WTC11 (cell line): ENCODE measurements at regions not wholly inside any gene's neighbourhood (a gene's known extent, or its start where the extent isn't known, plus 50 kb on each side); places are given as distances from the start of the nearest gene placed in this dataset.

Experiments
- ATAC-seq: fragments of 200-7000 bp; cut with Tn5 transposase; 2 replicates; pipeline ENCODE4 v1.10.0; 2021; ENCODE audit warnings: mild to moderate bottlenecking, moderate library complexity
- CTCF ChIA-PET: fragments of 300-600 bp; sonication (Branson Sonifier 250); formaldehyde crosslinking; loops from one replicate; lab custom pipeline; 2021; ENCODE audit warnings: antibody characterized with exemption; lab: Charles Lee
- POLR2A ChIA-PET: fragments of 350-600 bp; sonication (Branson Sonifier 250); formaldehyde crosslinking; loops from one replicate; lab custom pipeline; 2021; ENCODE audit warnings: antibody characterized with exemption; lab: Charles Lee
- DNase-seq: peaks from one replicate; pipeline ENCODE4 v3.0.0; 2021; ENCODE audit warnings: low spot score
- H3K27ac Mint-ChIP-seq: 2 replicates; pipeline ENCODE4 v1.8.0; 2021; ENCODE audit warnings: mixed read lengths
- H3K27me3 Mint-ChIP-seq: 2 replicates; pipeline ENCODE4 v1.8.0; 2021; ENCODE audit warnings: low read depth, mild to moderate bottlenecking, moderate library complexity, mixed read lengths
- H3K36me3 Mint-ChIP-seq: 2 replicates; pipeline ENCODE4 v1.8.0; 2021; ENCODE audit warnings: mixed read lengths
- H3K4me1 Mint-ChIP-seq: 2 replicates; pipeline ENCODE4 v1.8.0; 2022; ENCODE audit warnings: mixed read lengths
- H3K4me3 Mint-ChIP-seq: 2 replicates; pipeline ENCODE4 v1.8.0; 2021; ENCODE audit warnings: mild to moderate bottlenecking, moderate library complexity, mixed read lengths
- H3K9me3 Mint-ChIP-seq: 2 replicates; pipeline ENCODE4 v1.8.0; 2021; ENCODE audit warnings: mixed read lengths
- CBFB ChIP-seq: sonication (generic); formaldehyde crosslinking; IDR thresholded peaks from 2 replicates; pipeline ENCODE4 v1.8.1; 2022; ENCODE audit warnings: mild to moderate bottlenecking, low read depth, missing genetic modification reagents
- ELF4 ChIP-seq: sonication (generic); formaldehyde crosslinking; IDR thresholded peaks from 2 replicates; pipeline ENCODE4 v1.8.1; 2022; ENCODE audit warnings: low read depth, mild to moderate bottlenecking, moderate library complexity, missing genetic modification reagents
- JAZF1 ChIP-seq: fragments of 250-450 bp; sonication (Bioruptor Pico); IDR thresholded peaks from 2 replicates; pipeline ENCODE4 v1.9.0; 2021; ENCODE audit warnings: moderate library complexity, mild to moderate bottlenecking, inconsistent platforms
- MYBL2 ChIP-seq: sonication (generic); formaldehyde crosslinking; IDR thresholded peaks from 2 replicates; pipeline ENCODE4 v1.8.1; 2023; ENCODE audit warnings: mild to moderate bottlenecking, moderate library complexity, missing genetic modification reagents
- NFE2L1 ChIP-seq: sonication (generic); formaldehyde crosslinking; IDR thresholded peaks from 2 replicates; pipeline ENCODE4 v1.8.1; 2023; ENCODE audit warnings: missing genetic modification reagents
- NFYB ChIP-seq: sonication (generic); formaldehyde crosslinking; conservative IDR thresholded peaks from 2 replicates; pipeline ENCODE4 v1.8.0; 2022; ENCODE audit warnings: low read depth, missing genetic modification reagents
- SMAD3 ChIP-seq: sonication (generic); formaldehyde crosslinking; IDR thresholded peaks from 2 replicates; pipeline ENCODE4 v1.8.0; 2022; ENCODE audit warnings: missing genetic modification reagents, mild to moderate bottlenecking, borderline replicate concordance
- SP1 ChIP-seq: sonication (generic); formaldehyde crosslinking; conservative IDR thresholded peaks from 2 replicates; pipeline ENCODE4 v1.8.1; 2022; ENCODE audit warnings: missing genetic modification reagents
- ZNF138 ChIP-seq: sonication (generic); formaldehyde crosslinking; conservative IDR thresholded peaks from 2 replicates; pipeline ENCODE4 v1.8.1; 2022; ENCODE audit warnings: mild to moderate bottlenecking, moderate library complexity, missing genetic modification reagents
- ZNF219 ChIP-seq: sonication (generic); formaldehyde crosslinking; IDR thresholded peaks from 2 replicates; pipeline ENCODE4 v1.8.0; 2023; ENCODE audit warnings: missing genetic modification reagents, mild to moderate bottlenecking, borderline replicate concordance
- ZNF317 ChIP-seq: sonication (generic); formaldehyde crosslinking; IDR thresholded peaks from 2 replicates; pipeline ENCODE4 v1.8.1; 2023; ENCODE audit warnings: low read depth, mild to moderate bottlenecking, moderate library complexity, missing genetic modification reagents, borderline replicate concordance
- ZNF423 ChIP-seq: fragments of 250-450 bp; sonication (Bioruptor Pico); IDR thresholded peaks from 2 replicates; pipeline ENCODE4 v2.1.2; 2022; ENCODE audit warnings: mild to moderate bottlenecking, moderate library complexity
- TF ChIP-seq, protein P1 (sequence below): sonication (generic); formaldehyde crosslinking; IDR thresholded peaks from 2 replicates; pipeline ENCODE4 v1.8.1; 2023; ENCODE audit warnings: mild to moderate bottlenecking, missing genetic modification reagents, moderate library complexity
- TF ChIP-seq, protein P2 (sequence below): sonication (generic); formaldehyde crosslinking; IDR thresholded peaks from 2 replicates; pipeline ENCODE4 v1.8.1; 2022; ENCODE audit warnings: mild to moderate bottlenecking, moderate library complexity, missing genetic modification reagents
- TF ChIP-seq, protein P3 (sequence below): sonication (generic); formaldehyde crosslinking; conservative IDR thresholded peaks from 2 replicates; pipeline ENCODE4 v1.8.1; 2023; ENCODE audit warnings: mild to moderate bottlenecking, low read depth, missing genetic modification reagents, moderate library complexity
- TF ChIP-seq, protein P4 (sequence below): fragments of 200-600 bp; IDR thresholded peaks from 2 replicates; pipeline ENCODE4 v1.8.0; 2022; ENCODE audit warnings: antibody characterized with exemption
- TF ChIP-seq, protein P5 (sequence below): fragments of 250-450 bp; sonication (Bioruptor Pico); conservative IDR thresholded peaks from 2 replicates; pipeline ENCODE4 v1.9.0; 2021; ENCODE audit warnings: mild to moderate bottlenecking
- TF ChIP-seq, protein P6 (sequence below): sonication (generic); formaldehyde crosslinking; IDR thresholded peaks from 2 replicates; pipeline ENCODE4 v1.8.0; 2023; ENCODE audit warnings: mild to moderate bottlenecking, missing genetic modification reagents
- TF ChIP-seq, protein P7 (sequence below): sonication (generic); formaldehyde crosslinking; IDR thresholded peaks from 2 replicates; pipeline ENCODE4 v1.8.1; 2022; ENCODE audit warnings: low read depth, missing genetic modification reagents, borderline replicate concordance

DNA sequence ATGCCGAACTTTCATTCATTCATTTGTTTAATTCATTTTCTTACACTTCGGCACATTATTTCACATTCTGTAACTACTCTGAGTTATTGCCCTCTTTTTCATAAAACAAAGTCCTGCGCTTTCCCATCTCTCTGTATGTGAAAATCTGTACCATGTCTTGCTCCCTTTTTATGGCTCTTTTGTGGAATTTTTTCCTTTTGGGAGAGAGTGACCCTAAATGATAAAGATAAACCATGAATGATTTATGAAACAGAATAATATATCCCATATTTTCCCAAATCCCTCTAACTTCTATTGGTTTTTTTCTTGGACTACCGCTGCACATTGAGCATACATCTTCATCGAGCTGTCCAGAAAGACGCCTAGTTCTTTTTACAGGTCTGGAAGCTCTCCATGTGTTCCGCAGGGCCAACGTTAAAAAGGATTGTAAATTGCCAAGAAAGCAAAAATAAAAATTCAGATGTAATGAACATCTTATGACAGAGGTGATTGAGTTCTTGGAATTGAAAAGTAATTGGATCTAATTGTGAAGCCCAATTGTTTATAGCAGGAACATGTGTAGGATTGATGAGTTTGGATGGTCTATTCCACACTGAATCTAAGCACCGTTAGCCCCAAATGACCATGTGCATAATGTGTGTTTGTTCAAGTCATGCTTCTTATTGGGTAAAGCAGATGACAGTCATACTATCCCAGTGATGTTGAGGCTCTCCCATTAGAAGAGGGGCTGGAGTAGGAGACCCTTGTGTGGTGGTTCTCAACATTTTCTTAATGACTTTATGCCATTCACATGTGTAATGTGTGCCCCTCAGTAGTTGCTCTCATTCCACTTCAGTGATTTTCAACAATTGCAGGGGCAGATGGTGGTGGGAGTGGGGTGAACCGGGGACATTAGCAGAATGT lies 378.9 kb downstream of the DLEU7 start:
- Mint-ChIP-seq H3K4me3 (no peak overlapping the region), H3K36me3 (no peaks in the 10 kb centered on the region), H3K27ac (no peak overlapping the region), H3K4me1 (no peaks in the 10 kb centered on the region), H3K9me3 (no peaks in the 10 kb centered on the region), H3K27me3 (no peaks in the 10 kb centered on the region)
- ATAC-seq (no peak), DNase-seq (no peak)
- POLR2A ChIA-PET = no interaction called here
- CTCF ChIA-PET = no interaction called here
- TF ChIP-seq SMAD3 (CRISPR knock-in tag) (no peak), NFYB (CRISPR knock-in tag) (no peak), CBFB (no peak), ELF4 (CRISPR knock-in tag) (no peak), JAZF1 (CRISPR knock-in tag) (no peak), NFE2L1 (no peak)
- TF ChIP-seq, protein P1, sequence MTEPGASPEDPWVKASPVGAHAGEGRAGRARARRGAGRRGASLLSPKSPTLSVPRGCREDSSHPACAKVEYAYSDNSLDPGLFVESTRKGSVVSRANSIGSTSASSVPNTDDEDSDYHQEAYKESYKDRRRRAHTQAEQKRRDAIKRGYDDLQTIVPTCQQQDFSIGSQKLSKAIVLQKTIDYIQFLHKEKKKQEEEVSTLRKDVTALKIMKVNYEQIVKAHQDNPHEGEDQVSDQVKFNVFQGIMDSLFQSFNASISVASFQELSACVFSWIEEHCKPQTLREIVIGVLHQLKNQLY (CRISPR knock-in tag) = no peak
- TF ChIP-seq, protein P2, sequence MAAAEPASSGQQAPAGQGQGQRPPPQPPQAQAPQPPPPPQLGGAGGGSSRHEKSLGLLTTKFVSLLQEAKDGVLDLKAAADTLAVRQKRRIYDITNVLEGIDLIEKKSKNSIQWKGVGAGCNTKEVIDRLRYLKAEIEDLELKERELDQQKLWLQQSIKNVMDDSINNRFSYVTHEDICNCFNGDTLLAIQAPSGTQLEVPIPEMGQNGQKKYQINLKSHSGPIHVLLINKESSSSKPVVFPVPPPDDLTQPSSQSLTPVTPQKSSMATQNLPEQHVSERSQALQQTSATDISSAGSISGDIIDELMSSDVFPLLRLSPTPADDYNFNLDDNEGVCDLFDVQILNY = no peak
- TF ChIP-seq, protein P3, sequence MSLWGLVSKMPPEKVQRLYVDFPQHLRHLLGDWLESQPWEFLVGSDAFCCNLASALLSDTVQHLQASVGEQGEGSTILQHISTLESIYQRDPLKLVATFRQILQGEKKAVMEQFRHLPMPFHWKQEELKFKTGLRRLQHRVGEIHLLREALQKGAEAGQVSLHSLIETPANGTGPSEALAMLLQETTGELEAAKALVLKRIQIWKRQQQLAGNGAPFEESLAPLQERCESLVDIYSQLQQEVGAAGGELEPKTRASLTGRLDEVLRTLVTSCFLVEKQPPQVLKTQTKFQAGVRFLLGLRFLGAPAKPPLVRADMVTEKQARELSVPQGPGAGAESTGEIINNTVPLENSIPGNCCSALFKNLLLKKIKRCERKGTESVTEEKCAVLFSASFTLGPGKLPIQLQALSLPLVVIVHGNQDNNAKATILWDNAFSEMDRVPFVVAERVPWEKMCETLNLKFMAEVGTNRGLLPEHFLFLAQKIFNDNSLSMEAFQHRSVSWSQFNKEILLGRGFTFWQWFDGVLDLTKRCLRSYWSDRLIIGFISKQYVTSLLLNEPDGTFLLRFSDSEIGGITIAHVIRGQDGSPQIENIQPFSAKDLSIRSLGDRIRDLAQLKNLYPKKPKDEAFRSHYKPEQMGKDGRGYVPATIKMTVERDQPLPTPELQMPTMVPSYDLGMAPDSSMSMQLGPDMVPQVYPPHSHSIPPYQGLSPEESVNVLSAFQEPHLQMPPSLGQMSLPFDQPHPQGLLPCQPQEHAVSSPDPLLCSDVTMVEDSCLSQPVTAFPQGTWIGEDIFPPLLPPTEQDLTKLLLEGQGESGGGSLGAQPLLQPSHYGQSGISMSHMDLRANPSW (CRISPR knock-in tag) = no peak

DNA sequence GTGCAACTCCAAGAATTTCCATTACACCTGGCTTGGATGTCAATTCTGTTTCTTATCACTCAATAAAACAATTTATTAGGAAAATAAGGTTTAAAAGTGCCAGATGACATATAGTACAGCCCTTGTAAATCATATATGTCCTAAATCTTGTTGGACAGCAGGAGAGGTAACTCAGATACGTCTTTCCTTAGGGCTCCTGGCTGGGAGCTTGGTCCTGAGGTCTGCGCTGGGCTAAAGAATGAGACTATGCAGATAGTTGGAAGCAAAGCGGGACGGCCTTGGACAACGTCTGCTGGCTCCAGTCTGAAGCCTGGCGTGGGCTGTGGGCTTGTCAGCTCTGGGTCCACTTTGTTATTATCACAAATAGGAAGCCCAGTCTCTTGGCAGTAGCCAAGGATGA lies 377.0 kb downstream of the DLEU7 start:
- ChIA-PET CTCF (no interaction called here), POLR2A (no interaction called here)
- DNase-seq (no peak), ATAC-seq (no peak)
- Mint-ChIP-seq H3K27ac (no peak overlapping the region), H3K9me3 (no peaks in the 10 kb centered on the region), H3K4me3 (no peak overlapping the region), H3K27me3 (no peaks in the 10 kb centered on the region), H3K4me1 (no peaks in the 10 kb centered on the region), H3K36me3 (no peaks in the 10 kb centered on the region)
- no peak for TF ChIP-seq MYBL2 (CRISPR knock-in tag)
- TF ChIP-seq, protein P4, sequence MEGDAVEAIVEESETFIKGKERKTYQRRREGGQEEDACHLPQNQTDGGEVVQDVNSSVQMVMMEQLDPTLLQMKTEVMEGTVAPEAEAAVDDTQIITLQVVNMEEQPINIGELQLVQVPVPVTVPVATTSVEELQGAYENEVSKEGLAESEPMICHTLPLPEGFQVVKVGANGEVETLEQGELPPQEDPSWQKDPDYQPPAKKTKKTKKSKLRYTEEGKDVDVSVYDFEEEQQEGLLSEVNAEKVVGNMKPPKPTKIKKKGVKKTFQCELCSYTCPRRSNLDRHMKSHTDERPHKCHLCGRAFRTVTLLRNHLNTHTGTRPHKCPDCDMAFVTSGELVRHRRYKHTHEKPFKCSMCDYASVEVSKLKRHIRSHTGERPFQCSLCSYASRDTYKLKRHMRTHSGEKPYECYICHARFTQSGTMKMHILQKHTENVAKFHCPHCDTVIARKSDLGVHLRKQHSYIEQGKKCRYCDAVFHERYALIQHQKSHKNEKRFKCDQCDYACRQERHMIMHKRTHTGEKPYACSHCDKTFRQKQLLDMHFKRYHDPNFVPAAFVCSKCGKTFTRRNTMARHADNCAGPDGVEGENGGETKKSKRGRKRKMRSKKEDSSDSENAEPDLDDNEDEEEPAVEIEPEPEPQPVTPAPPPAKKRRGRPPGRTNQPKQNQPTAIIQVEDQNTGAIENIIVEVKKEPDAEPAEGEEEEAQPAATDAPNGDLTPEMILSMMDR = no peak
- TF ChIP-seq SMAD3 (CRISPR knock-in tag) = no peak
- TF ChIP-seq, protein P5, sequence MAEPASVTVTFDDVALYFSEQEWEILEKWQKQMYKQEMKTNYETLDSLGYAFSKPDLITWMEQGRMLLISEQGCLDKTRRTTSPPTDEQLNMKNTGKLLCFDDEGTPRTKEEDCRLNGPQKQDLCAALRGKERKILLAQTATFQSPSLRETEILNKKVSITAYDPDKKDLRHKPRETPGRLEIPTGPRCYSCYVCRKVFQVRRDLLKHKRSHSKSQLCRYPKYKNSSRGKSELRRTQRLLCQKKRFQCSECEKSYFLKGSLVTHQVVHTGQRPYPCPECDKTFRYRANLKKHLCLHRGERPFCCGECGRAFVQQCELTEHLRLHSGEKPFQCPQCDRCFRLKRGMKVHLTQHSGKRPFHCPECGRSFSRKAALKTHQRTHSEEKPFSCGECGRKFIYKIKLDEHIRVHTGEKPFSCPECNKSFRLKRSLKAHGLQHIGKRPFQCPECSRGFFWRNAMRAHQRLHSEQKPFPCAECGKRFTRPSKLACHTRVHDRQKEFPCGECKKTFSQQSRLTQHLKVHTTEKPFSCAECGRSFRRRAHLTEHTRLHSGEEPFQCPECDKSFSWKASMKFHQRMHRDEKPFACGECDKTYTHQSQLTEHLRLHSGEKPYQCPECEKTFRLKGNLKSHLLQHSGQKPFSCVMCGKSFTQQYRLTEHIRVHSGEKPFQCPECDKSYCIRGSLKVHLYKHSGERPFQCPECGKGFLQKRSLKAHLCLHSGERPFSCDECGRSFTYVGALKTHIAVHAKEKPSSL = no peak
- TF ChIP-seq ZNF317 = no peak
- TF ChIP-seq ZNF138 (CRISPR knock-in tag) = no peak
- TF ChIP-seq, protein P6, sequence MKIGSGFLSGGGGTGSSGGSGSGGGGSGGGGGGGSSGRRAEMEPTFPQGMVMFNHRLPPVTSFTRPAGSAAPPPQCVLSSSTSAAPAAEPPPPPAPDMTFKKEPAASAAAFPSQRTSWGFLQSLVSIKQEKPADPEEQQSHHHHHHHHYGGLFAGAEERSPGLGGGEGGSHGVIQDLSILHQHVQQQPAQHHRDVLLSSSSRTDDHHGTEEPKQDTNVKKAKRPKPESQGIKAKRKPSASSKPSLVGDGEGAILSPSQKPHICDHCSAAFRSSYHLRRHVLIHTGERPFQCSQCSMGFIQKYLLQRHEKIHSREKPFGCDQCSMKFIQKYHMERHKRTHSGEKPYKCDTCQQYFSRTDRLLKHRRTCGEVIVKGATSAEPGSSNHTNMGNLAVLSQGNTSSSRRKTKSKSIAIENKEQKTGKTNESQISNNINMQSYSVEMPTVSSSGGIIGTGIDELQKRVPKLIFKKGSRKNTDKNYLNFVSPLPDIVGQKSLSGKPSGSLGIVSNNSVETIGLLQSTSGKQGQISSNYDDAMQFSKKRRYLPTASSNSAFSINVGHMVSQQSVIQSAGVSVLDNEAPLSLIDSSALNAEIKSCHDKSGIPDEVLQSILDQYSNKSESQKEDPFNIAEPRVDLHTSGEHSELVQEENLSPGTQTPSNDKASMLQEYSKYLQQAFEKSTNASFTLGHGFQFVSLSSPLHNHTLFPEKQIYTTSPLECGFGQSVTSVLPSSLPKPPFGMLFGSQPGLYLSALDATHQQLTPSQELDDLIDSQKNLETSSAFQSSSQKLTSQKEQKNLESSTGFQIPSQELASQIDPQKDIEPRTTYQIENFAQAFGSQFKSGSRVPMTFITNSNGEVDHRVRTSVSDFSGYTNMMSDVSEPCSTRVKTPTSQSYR (CRISPR knock-in tag) = no peak
- no peak for TF ChIP-seq SP1
- TF ChIP-seq, protein P1 (CRISPR knock-in tag) = no peak
- no peak for TF ChIP-seq ZNF219
- TF ChIP-seq ZNF423 = no peak
- TF ChIP-seq, protein P7, sequence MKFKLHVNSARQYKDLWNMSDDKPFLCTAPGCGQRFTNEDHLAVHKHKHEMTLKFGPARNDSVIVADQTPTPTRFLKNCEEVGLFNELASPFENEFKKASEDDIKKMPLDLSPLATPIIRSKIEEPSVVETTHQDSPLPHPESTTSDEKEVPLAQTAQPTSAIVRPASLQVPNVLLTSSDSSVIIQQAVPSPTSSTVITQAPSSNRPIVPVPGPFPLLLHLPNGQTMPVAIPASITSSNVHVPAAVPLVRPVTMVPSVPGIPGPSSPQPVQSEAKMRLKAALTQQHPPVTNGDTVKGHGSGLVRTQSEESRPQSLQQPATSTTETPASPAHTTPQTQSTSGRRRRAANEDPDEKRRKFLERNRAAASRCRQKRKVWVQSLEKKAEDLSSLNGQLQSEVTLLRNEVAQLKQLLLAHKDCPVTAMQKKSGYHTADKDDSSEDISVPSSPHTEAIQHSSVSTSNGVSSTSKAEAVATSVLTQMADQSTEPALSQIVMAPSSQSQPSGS (CRISPR knock-in tag) = no peak
